Upper lobe of left lung (tissue), 4 donors: ENCODE measurements at regions not wholly inside any gene's neighbourhood (a gene's known extent, or its start where the extent isn't known, plus 50 kb on each side); places are given as distances from the start of the nearest gene placed in this dataset.

ENCODE experiments used
- EP300 ChIP-seq, 4 donors: sonication (generic); formaldehyde crosslinking; IDR thresholded peaks; one replicate each; pipeline ENCODE4 v1.5.1; 2017; ENCODE audit warnings: antibody characterized with exemption in 4 of 4, control low read depth in 2 of 4
- POLR2A ChIP-seq, 4 donors: fragments of 450-650 bp; IDR thresholded peaks; one replicate each; pipeline ENCODE4 v1.5.1; 2016 to 2017; ENCODE audit warnings: antibody characterized with exemption in 4 of 4, mild to moderate bottlenecking in 2 of 4
- POLR2AphosphoS5 ChIP-seq, 2 donors: sonication (generic); formaldehyde crosslinking; IDR thresholded peaks; one replicate each; pipeline ENCODE4 v1.5.1; 2017; ENCODE audit warnings: antibody characterized with exemption in 2 of 2
- TF ChIP-seq, protein P1 (sequence below), 6 experiments: fragments of 450-650 bp in 4 of 6; fragments of 200-600 bp in 2 of 6; sonication (generic) in 2 of 6; IDR thresholded peaks; one replicate each; pipeline ENCODE4 v1.5.1; 2016 to 2019; ENCODE audit warnings: antibody characterized with exemption in 6 of 6

DNA sequence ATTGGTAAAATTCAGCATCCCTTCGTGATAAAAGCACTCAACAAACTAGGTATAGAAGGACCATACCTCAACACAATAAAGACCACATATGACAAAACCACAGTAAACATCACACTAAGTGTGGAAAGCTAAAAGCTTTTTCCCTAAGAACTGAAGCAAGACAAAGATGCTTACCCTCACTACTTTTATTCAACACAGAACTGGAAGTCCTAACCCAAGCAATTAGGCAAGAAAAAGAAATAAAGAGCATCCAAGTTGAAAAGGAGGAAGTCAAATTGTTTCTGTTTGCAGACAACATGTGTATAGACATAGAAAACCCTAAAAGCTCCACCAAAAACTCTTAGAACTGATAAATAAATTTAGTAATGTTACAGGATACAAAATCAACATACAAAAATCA is 271.7 kb downstream of the RBM43 start:
- TF ChIP-seq, protein P1, sequence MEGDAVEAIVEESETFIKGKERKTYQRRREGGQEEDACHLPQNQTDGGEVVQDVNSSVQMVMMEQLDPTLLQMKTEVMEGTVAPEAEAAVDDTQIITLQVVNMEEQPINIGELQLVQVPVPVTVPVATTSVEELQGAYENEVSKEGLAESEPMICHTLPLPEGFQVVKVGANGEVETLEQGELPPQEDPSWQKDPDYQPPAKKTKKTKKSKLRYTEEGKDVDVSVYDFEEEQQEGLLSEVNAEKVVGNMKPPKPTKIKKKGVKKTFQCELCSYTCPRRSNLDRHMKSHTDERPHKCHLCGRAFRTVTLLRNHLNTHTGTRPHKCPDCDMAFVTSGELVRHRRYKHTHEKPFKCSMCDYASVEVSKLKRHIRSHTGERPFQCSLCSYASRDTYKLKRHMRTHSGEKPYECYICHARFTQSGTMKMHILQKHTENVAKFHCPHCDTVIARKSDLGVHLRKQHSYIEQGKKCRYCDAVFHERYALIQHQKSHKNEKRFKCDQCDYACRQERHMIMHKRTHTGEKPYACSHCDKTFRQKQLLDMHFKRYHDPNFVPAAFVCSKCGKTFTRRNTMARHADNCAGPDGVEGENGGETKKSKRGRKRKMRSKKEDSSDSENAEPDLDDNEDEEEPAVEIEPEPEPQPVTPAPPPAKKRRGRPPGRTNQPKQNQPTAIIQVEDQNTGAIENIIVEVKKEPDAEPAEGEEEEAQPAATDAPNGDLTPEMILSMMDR (IDR thresholded peaks at IDR 0.05), result no peak
- TF ChIP-seq POLR2A (IDR thresholded peaks at IDR 0.05) (no peak), EP300 (IDR thresholded peaks at IDR 0.05) (no peak), POLR2AphosphoS5 (IDR thresholded peaks at IDR 0.05) (no peak)
